ENCODE measurements at regions not wholly inside any gene's neighbourhood (a gene's known extent, or its start where the extent isn't known, plus 50 kb on each side); places are given as distances from the start of the nearest gene placed in this dataset.

DNA sequence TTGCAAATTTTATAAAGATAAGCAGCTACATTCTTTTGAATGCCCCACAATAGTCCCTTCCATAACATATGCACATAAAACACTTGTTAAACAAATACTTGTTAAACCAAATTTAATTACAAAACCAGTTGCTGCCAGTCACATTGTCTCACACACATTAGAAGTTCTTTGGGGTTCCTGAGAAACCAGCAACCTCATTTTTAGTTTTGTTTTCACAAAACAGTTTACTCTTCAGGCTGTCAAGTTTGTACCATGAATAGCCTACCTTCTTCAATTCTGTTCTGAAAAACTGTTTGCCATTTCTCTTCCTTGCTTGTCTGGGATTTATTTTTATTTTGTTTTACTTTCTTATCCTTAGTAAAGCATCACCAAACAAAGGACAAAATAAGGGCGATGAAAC is 176.5 kb upstream of the PHF14 start:
- TF ChIP-seq, protein P1, sequence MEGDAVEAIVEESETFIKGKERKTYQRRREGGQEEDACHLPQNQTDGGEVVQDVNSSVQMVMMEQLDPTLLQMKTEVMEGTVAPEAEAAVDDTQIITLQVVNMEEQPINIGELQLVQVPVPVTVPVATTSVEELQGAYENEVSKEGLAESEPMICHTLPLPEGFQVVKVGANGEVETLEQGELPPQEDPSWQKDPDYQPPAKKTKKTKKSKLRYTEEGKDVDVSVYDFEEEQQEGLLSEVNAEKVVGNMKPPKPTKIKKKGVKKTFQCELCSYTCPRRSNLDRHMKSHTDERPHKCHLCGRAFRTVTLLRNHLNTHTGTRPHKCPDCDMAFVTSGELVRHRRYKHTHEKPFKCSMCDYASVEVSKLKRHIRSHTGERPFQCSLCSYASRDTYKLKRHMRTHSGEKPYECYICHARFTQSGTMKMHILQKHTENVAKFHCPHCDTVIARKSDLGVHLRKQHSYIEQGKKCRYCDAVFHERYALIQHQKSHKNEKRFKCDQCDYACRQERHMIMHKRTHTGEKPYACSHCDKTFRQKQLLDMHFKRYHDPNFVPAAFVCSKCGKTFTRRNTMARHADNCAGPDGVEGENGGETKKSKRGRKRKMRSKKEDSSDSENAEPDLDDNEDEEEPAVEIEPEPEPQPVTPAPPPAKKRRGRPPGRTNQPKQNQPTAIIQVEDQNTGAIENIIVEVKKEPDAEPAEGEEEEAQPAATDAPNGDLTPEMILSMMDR (IDR thresholded peaks at IDR 0.05): no peak
- TF ChIP-seq POLR2AphosphoS5 (IDR thresholded peaks at IDR 0.05): no peak
